ENCODE measurements at regions not wholly inside any gene's neighbourhood (a gene's known extent, or its start where the extent isn't known, plus 50 kb on each side); places are given as distances from the start of the nearest gene placed in this dataset.

GRCh38 chr2:180846756-180847472 is 133.5 kb upstream of the UBE2E3 start:
- TF ChIP-seq POLR2AphosphoS5 (IDR thresholded peaks at IDR 0.05) (no peak), CTCF (IDR thresholded peaks at IDR 0.05) (no peak), POLR2A (IDR thresholded peaks at IDR 0.05) (no peak)
